HG03520 (cell line): ENCODE measurements at regions not wholly inside any gene's neighbourhood (a gene's known extent, or its start where the extent isn't known, plus 50 kb on each side); places are given as distances from the start of the nearest gene placed in this dataset.

Experiments
- ATAC-seq: cut with Tn5 transposase; IDR thresholded peaks from one replicate; pipeline ENCODE4 v1.9.1; 2021; ENCODE audit warnings: mild to moderate bottlenecking, moderate library complexity; ENCODE audit not compliant: unreplicated experiment

GRCh38 chr13:44234566-44234965 is 139.1 kb upstream of the SERP2 start:
- no peak for ATAC-seq

- ATAC-seq, result no peak
Measured at GRCh38 chr13:44236370-44236769, 137.3 kb upstream of the SERP2 start.

GRCh38 chr13:44236801-44237207 is 136.8 kb upstream of the SERP2 start:
- no peak for ATAC-seq

DNA sequence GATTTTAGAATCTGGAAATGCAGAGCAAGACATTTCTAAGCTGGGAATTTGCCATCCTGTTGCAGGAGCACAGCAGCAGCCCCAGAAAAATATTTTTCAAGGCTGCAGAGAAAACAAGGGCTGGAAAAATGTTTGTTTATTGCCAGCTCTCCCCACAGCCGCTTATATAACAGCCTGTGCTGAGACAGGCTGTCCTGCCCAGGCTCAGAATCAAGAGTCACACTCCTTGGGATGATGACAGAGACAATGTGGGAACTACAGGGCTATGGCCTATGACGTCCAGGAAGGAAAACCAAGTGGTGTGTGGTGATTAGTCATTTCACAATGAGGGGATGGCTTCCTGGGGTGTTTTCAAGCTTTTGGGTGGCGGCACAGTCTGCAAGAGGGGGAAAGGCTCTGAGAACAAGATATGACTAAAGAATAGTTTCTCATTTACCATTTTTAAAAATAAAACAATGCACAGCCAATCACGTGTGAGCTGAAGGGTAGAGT is 136.3 kb upstream of the SERP2 start:
- peak; percentile 71 for ATAC-seq

- ATAC-seq, result no peak
Measured at GRCh38 chr13:44237881-44238421, 135.7 kb upstream of the SERP2 start.

- no peak for ATAC-seq
Measured at GRCh38 chr13:44240611-44241145, 132.9 kb upstream of the SERP2 start.

GRCh38 chr13:44241638-44242037 is 132.0 kb upstream of the SERP2 start:
- no peak for ATAC-seq

- ATAC-seq, result no peak
Measured at GRCh38 chr13:44242766-44243165, 130.9 kb upstream of the SERP2 start.

DNA sequence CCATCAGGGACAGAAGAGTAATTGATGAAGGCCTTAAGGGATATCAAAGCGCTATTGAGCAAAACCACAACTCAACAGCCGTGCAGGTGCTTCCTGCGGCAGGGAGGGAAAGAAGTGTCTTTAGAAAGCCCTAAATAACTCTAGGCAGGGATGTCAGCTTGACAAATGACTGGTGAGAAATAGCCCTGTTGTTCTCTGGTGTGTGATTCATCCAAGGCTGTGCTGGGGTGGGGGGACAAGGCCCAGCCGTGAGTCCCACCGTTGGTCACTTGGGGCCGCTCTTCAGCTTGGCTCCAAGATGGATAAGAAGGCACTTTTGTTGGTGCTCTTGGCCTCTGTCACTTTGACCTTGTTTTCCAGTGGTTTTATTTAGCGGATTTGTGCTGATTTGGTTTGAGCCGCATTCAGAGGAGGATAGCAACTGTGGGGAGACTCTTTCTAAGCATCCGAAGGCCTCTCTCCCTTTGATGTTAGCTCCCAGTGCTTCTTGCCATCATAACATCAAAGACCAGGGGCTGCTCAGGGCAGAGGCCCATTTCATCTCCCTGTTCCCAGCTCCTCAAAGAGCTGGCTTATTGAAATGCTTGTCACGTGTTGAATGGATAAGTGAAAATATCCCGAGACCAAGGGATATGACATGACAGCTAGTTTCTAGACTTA is 130.3 kb upstream of the SERP2 start:
- no peak for ATAC-seq

GRCh38 chr13:44244288-44244687 is 129.3 kb upstream of the SERP2 start:
- no peak for ATAC-seq

DNA sequence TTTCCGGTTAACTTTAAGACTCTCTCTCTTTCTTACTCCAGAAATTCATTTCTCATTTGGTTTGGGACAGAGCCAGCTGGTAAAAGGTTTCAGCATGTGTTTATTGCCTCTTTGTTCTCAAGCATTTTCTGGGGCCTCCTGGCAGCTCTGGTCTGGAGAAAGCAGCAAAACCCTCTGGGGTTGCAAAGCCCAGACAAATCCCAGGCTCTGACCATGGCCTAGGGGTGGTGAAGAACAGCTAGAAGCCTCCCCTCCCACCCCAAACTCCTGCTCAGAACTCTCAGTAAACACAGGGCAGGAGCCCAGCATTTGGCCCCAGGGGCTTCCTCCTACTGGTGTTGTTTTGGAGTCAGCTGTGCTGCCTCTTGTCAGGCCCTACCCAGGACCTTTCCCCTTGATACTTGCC is 124.2 kb upstream of the SERP2 start:
- ATAC-seq, result no peak

- no peak for ATAC-seq
Measured at GRCh38 chr13:44252938-44253337, 120.7 kb upstream of the SERP2 start.

DNA sequence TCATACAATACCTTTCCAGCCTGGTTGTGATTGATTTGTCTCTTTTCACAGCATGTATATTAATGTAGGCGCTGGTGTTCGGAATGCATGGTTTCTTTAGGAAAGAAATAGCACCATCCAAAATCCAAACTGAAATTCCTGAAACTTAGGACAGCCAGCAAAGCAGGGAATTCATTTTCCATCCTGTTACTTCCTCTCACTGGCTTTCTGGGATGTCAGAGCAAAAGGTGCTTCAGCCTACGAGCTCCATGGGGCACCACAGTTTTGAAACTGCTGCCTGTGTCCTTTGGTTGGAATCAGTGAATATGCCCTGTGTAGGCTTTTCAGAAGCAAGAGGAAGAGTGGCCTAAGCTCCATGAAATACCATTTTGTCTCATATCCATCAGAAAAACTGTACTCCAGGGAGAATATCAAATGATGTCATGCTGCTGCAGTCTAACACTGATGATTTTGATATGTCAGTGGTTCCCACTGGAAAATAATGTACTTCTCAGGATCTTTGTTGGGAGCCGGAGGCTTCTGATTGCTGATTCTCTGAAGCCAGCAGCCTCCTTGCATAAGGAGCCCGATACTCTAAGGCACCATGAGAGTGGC is 117.8 kb upstream of the SERP2 start:
- ATAC-seq, result no peak

GRCh38 chr13:44257796-44258195 is 115.8 kb upstream of the SERP2 start:
- no peak for ATAC-seq

DNA sequence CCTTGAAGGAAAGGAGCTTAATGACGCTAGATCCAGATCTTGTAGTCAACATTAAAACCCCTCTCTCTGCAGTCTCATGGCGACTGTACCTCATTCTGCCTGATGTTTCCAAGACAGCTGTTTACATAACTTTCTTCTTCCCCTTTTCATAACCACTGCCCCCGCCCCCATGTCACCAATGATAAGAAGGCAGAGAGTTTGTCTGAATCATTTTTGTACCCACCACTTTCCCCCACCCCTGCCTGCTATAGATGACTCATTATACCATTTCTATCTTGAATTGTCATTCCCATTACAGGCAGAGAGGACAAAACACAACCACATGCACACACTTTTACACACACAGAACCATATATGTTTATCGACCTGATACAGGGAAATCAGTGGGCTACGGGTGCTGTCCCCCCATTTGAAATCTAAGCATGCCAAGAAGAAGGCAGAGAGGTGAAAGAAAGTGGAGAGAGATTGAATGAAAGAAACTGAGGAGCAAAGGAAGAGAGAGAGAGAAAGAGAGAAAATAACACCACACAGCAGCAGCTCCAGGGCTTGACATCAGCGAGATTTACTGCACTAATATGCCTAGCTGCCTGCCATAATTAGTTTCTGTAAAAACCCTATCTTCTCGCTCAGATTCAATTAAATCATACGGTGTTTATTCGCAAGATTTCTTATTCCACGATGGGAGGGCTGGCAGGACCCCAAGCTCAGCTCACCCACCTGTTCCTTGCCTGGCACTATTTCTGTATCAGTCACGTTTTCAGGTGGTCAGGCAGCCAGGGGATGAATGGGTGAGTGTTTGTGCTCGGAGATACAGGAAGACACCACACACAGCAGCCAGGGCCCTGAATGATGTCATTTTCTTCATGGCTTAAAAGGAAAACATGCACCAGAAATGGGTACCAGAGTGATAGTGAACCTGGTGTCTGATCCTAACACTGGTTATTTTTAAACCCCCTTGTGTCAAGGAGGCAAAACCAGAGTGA is 114.3 kb upstream of the SERP2 start:
- peak; percentile 81 for ATAC-seq

DNA sequence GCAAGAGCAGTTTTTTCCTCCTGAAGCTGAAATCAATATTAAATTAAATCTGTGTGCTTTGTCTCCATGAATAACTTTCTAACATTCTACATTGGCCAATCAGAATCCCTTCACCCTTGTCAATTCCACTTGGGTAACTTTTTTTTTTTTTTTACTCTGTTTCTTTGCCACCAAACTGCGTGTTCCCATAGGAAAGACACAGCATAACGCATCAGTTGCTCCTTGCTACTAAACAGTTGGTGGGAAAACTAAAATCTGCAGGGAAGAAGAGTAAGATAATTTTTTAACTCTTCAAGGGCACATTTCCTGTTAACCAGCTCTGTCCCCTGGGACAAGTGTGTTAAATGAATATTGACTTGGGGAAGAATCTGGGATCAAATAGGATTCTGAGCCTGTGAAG is 113.3 kb upstream of the SERP2 start:
- ATAC-seq, result no peak

DNA sequence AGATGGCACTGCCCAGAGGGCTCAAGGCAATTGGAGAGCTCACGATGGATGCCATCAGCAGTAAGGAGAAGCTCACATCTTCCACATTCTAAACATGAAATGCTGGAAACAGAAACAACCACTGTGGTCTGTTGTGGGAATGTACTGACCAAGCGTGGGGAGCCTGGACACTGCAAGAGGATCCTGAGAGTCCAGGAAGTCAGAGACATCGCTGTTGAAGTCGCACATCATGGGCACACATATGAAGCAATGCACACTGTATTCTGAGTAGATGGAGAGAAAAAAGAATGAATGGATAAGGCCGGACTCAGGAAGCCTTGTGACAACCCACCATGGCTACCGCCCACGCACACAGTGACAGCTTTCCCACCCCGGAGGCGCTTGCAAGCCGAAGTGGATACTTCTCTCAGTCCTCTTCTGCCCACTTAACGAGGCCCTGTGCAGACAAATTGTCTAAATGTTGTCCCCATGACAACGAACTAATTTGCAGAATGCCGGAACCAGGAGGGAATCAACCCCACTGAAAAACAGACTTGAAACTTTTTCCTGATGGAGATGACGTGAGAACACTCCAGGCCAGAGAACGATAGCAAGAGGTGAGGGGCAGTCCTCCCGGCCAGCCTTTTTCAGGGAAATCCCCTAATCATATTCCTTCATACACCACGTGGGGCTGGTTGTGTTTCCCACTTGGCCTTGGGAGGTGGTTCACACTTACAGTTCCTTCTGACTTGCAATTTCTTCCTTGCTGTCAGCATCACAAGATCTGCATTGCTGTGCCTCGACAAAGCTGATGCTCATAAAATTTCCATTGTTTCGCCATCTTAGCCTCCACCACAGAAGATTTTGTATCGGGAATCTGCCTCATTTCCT is 109.6 kb upstream of the SERP2 start:
- ATAC-seq, result no peak

DNA sequence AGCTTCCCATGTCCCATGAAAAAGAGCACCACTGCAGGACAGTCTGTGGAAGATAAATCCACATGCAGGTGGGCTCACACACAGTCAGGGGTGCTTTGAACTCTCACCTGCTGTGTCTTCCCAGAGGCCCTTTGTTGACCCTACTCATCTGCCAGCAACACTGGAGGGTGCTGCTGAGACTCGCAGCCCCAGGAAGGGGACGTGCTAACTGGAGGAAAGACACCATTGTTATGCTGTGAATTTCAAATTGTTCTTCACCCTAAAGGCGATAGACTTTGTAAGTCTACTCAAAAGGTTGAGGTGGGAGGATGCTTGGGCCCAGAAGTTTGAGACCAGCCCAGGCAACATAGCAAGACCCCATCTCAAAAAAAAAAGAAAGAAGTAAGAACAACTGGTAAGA is 107.3 kb upstream of the SERP2 start:
- ATAC-seq, result no peak

- ATAC-seq, result no peak
Measured at GRCh38 chr13:44266772-44267171, 106.9 kb upstream of the SERP2 start.

GRCh38 chr13:44267203-44267602 is 106.4 kb upstream of the SERP2 start:
- no peak for ATAC-seq
